Frontal cortex (tissue), 3 donors: ENCODE measurements at regions not wholly inside any gene's neighbourhood (a gene's known extent, or its start where the extent isn't known, plus 50 kb on each side); places are given as distances from the start of the nearest gene placed in this dataset.
"Not testable (repeated sequence)": the region's sequence is repeated elsewhere in the genome, so short reads cannot be mapped to it uniquely, and the experiment has no call there.

ENCODE experiments used
- DNase-seq, 2 donors: peaks; one replicate each; pipeline ENCODE4 v3.0.0; 2012; ENCODE audit warnings: low spot score in 2 of 2
- FAIRE-seq: peaks from 2 replicates; lab custom pipeline; 2012; peaks lifted over from hg19 to GRCh38; lab: Jason Lieb, UNC
- donor health status: control.
- donor health status: control.
- donor health status: control.

DNA sequence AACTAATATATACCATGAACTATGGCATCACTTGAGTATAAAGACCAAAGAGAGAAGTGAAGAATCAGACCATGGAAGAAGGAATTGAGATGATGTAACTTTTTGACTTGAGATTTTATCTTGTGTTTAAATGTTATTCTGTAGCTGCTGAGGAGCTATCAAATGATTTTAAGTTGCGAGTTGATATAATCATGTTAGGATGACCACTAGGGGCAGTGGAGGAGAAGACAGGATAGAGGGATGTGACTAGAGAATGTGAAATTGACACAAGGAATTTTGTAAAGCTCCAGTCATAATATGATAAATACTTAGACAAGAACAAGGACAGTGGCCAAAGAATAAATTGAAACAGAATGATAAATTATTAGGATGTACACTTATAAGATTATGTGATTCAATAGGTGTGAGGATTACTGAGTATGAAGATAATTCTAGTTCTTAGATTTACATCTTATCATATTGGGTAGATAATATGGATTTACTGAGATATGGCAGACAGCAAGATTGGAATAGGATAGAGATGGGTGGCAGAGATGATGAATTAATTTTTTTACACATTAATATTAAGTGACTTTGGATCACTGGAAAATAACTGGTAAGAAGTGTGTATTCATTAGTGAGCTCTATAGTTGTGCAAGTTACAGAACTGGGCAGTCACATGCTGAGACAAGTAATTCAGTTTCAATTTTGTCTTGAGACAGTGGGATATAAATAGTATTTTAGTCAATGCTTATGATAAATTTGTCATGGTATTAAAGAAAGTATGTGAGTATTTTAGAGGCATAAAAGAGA is 816.0 kb upstream of the PCDH10 start:
- FAIRE-seq, result no peak

DNA sequence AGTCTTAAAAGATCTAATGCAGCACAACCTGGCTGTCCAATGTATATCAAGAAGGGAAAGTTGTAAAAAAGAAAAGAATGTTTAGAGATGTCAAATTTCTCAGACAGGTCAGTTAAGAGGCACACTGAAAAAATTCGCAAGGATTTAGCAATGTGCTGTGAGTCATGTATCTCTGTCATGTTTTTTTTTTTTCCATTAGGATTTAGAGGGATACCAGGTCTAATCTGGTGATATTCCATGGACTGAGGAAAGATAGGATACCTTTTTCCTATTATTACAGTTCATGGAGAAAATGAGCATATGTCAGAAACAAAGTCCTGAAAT is 815.4 kb upstream of the PCDH10 start:
- FAIRE-seq (no peak), DNase-seq (no peak)

More for the DNA sequence above, 816.0 kb upstream of the PCDH10 start:
- DNase-seq, result no peak

DNA sequence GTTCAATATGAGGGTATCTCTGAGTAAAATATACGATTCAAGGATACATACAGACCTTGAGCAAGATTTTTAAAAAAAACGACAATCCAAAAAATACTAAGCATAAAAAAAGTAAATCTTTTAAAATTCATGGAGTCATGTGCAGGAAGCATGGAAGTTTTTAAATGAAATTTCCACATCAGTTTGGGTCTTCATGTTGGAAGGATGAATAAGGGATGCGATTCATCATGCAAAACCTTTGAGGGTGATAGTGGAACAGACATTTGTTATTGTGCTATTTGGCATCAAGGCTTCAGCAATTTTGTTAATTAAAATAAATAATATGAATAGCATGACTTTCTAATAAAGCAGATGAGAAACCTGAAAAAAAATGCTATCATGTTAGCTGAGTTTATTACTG is 815.0 kb upstream of the PCDH10 start:
- FAIRE-seq (no peak), DNase-seq (no peak)

DNA sequence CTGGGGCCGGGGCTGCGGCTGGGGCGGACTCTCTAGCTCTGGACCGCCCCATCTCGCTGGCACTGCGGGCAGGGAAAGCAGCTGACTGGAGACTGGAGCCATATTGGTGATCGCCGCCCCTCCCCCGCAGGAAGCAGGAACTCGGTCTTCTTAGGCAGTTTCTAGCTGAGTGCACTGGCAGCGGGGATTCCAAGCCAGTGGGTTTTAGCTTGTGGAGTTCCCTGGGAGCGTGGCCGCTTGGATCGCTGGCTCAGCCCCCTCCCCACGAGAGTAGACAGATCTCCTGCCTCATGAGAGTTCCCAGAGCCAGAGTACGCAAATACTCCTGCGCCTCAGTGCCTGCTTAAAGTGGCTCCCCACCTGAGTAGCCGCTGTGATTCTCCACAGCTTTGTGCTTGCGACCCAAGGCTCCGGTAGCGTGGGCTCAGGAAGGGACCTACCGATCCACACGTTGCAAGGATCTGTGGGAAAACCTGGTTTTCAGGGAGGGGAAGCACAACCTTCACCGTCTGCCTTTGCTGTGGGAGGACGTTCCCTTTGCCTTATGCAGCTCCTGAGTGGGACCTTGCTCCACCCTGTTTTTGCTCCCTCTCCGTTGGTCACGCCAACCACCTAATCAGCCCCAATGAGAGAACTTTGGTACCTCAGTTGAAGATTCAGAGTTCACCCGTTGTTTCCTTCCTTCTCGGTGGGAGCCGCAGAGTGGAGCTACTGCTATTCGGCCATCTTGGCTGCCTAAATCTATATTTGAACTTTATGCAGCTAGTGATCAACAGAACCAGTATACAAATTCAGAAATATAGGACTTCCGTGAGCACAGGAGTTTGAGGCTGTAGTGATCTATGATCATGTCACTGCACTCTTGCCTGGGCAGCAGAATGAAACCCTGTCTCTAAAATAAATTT is 803.9 kb upstream of the PCDH10 start:
- no peak for DNase-seq
- FAIRE-seq, result no peak

DNA sequence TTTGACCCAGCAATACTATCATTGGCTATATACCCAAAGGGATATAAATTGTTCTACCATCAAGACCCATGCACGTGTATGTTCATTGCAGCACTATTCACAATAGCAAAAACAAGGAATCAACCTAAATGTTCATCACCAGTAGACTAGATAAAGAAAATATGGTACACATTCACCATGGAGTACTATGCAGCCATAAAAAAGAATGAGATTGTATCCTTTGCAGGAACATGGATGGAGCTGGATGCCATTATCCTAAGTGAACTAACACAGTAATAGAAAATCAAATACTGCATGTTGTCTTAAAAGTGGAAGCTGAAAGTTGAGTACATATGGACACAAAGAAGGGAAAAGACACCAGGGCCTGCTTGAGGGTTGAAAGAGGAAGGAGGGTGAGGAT is 803.1 kb upstream of the PCDH10 start:
- FAIRE-seq, result no peak
- DNase-seq, result no peak

DNA sequence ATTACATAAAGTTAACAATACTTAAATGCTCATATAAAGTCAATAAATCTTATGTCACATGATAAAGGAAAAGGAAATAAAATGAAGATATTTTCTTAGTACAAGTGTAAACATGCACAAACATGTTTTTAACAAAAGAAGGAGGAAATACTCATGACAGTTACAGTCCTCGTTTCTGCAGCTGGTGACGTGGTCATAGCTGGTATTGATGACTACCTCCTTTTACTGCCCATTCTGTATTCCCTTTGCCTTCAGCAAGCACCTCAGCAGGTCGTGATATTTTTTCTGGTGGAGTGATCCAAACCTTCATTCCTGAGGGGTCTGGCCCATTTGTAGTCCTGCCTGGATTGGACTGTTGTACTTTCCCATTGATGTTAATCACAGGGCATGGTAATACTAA is 797.5 kb upstream of the PCDH10 start:
- FAIRE-seq, DNase-seq: not testable (repeated sequence)

DNA sequence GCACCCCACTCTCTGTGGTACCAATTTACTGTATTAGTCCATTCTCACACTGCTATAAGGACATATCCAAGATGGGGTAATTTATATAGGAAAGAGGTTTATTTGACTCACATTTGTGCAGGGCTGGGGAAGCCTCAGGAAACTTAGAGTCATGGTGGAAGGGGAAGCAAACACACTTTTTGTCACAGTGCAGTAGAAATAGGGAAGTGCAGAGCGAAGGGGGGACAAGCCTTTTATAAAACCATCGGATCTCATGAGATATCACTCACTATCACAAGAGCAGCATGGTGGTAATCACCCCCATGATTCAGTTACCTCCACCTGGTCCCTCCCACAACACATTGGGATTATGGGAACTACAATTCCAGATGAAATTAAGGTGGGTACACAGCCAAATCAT is 766.9 kb upstream of the PCDH10 start:
- FAIRE-seq, result no peak

DNA sequence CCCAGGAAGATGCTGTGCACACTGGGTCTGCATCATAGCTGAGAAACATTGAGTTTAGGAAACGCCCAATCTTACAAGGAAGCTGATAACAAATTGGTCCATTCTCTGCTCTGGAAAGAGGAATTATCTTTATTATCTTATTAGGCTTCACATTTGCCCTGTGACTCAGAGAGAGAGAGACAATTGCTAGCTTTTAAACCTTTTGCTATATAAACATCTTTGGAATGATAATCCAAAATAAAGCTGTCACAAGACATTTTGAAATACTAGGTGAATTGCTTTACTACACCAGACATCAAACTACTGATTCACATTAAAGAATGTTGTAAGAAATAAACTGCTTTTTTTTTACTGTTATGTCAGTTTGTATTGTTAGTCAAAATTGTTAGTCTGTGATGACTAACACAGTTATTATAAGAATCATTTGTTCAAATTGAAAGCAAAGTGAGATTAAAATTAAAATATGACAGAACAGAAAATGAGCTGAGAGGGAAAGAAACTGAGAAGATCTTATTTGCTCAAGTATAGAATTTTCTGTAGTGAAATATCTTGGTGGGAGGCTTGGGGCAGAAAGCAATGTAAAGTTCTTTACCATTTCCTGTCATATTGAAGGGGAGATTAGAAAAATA is 765.4 kb upstream of the PCDH10 start:
- DNase-seq, result no peak

More for the DNA sequence above, 766.9 kb upstream of the PCDH10 start:
- no peak for DNase-seq

DNA sequence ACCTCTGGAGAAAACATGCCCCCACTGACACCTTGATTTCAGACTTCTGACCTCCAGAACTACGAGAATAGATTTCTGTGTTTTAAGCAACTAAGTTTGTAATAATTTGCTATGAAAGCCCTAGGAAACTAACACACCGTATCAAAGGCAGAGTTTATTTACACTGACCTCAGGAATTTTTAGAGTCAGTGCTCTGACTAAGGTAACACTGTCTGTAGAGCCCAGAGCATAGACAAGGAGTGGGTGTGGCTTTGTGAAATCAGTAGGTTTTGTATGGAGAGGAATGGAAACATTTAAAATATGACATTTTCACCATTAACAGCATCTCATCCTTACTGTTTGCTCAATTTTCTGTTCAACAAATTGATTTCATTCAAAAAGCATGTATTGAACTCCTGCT is 764.4 kb upstream of the PCDH10 start:
- FAIRE-seq (no peak), DNase-seq (no peak)

More for the DNA sequence above, 765.4 kb upstream of the PCDH10 start:
- FAIRE-seq, result no peak

DNA sequence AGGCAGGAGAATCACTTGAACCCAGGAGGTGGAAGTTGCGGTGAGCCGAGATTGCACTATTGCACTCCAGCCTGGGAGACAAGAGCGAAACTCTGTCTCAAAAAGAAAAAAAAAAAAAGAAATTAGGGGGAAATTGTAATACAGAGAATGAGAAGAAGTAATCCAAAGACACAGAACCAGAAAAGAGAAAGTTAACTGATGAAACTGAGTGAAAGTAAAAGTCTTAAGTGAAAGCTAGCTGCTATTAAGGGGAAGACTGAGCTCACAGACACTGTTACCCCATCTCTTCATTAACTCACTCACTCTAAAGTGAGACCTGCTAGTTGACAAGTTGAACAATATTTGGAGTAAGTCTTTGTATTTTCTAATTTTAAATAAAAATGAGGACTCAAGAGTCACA is 763.0 kb upstream of the PCDH10 start:
- FAIRE-seq, result no peak
- no peak for DNase-seq

DNA sequence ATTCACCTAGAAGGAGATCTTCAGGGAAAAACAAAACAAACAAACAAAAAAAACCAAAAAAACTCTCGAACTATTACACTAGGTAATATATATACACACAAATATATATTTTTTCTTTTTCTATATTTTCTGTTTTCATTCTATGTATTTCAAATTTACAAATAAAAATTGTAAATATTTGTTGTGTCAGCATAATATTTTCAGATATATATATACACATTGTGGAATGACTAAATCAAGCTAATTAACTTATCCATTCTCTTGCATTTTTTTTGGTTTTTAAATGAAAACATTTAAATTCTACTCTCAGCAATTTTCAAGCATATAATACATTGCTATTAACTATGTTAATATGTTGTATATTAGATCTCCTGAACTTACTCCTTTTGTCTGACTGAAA is 762.0 kb upstream of the PCDH10 start:
- DNase-seq (no peak), FAIRE-seq (peak; percentile 79)

DNA sequence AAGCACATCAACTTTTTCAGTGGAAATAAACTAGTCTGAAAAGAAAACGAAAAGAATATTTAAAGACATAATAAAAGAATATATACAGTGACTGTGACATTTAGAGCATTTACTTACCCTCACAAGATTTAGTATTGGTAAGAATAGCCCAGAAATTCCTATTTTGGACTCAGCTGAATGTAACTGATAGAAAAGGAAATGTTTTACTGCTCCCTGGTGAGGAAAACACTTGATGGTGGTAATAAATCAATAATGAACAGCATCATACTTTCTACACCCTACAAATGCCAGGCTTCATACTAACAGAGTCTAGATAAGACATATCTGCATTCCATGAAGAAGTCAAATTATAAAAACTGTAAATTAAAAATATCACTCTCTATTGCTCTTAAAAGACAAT is 753.5 kb upstream of the PCDH10 start:
- FAIRE-seq (no peak), DNase-seq (no peak)

DNA sequence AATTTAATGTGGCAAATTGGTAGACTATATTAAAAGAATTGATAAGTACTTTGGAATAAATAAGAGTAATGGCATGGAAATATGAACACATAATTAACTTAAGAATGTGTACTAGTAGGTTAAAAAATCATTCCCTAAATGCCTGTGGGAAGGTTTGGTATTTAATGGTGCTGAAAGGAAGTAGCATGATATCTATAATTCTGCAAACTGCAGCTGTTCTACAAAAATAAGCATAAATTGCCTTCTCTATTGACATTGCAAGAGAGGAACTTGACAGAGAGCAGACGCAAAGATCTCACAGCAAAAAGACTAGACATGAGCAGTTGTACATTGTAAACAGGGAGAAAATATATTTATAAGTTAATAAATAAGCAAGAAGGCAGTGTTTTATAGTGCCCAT is 752.5 kb upstream of the PCDH10 start:
- no peak for FAIRE-seq
- DNase-seq, result no peak

DNA sequence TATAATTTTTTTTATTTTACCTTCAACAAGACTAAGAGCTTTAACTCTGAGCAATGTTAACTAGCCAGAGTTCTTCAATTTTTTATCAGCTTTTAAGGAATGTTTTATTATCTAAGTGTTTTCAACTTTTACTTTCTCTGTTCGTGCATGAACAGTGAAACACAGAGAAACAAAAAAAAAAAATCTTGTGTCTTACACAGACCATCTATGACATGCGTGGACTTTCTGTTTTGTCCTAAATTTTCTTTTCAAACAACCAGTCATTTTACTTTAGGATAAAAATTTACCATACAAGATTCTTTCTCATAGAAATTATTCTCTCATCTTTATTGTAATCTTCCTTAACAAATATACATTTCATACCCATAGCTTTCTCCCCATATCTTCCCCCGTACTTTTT is 731.9 kb upstream of the PCDH10 start:
- DNase-seq (no peak), FAIRE-seq (no peak)

- no peak for FAIRE-seq
- DNase-seq, result no peak
Measured at GRCh38 chr4:132427125-132427524, 722.0 kb upstream of the PCDH10 start.

GRCh38 chr4:132437117-132437516 is 712.0 kb upstream of the PCDH10 start:
- DNase-seq, result no peak
- no peak for FAIRE-seq

DNA sequence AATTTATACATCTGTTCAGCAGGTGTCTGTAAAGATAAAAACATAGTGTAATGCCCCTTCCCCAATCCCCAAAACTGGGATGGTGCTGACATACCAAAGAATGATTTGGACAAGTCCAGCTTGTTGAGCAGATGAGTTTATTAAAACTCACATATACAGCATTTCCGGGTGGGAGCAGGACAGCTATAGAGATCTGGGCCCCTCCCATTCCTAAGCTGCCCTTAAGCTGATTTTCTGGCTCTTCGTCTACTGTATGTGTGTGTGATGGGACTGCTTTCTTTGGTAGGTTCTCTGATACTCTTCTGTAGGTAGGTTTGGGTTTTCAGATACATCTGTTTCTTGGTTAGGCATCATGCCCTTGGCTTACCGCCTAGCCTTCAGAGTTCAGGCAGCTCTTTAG is 703.7 kb upstream of the PCDH10 start:
- DNase-seq (no peak), FAIRE-seq (no peak)

DNA sequence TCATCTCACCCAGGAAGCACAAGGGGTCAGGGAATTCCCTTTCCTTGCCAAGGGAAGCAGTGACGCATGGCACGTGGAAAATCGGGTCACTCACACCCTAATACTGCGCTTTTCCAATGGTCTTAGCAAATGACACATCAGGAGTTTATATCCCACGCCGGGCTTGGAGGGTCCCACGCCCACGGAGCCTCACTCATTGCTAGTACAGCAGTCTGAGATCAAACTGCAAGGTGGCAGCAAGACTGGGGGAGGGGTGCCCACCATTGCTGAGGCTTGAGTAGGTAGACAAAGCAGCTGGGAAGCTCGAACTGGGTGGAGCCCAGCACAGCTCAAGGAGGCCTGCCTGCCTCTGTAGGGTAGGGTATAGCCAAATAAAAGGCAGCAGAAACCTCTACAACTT is 691.1 kb upstream of the PCDH10 start:
- FAIRE-seq, DNase-seq: not testable (repeated sequence)

- no peak for FAIRE-seq
- no peak for DNase-seq
Measured at GRCh38 chr4:132479543-132479942, 669.6 kb upstream of the PCDH10 start.

GRCh38 chr4:132488555-132488954 is 660.5 kb upstream of the PCDH10 start:
- no peak for FAIRE-seq
- no peak for DNase-seq

DNA sequence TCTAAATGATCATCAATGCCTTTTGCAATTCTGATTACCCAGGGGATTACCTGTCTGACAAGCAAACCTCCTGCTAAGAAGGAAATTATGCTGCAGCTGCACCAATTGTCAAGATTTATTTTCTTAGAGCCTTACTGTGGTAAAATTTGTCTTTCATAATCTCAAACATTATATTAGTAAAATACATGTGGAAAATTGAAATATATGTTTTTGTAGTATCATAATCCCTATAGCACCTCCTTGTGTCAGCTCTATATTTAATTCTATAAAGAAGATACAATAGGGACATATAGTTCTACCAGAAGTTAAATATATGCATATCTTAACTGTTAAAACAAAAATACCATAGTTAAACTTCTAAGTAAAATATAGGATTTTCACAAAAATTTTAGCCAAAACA is 655.6 kb upstream of the PCDH10 start:
- FAIRE-seq, result no peak

More for the DNA sequence above, 655.6 kb upstream of the PCDH10 start:
- DNase-seq, result no peak
